MM.1S (cell line): ENCODE measurements at regions not wholly inside any gene's neighbourhood (a gene's known extent, or its start where the extent isn't known, plus 50 kb on each side); places are given as distances from the start of the nearest gene placed in this dataset.

Experiments used
- CTCF ChIP-seq: fragments of 300-600 bp; sonication (generic); IDR thresholded peaks from 2 replicates; pipeline ENCODE4 v1.5.1; 2016; ENCODE audit warnings: antibody characterized with exemption, low read length, mixed read lengths
- EZH2 ChIP-seq: fragments of 300-600 bp; sonication (generic); optimal IDR thresholded peaks from 2 replicates; pipeline ENCODE3; 2017; ENCODE audit warnings: low read depth, mild to moderate bottlenecking, antibody characterized with exemption, low read length, mixed read lengths
- EZH2phosphoT487 ChIP-seq: fragments of 300-600 bp; sonication (generic); IDR thresholded peaks from 2 replicates; pipeline ENCODE4 v1.6.1; 2018; ENCODE audit warnings: antibody characterized with exemption, low read length

DNA sequence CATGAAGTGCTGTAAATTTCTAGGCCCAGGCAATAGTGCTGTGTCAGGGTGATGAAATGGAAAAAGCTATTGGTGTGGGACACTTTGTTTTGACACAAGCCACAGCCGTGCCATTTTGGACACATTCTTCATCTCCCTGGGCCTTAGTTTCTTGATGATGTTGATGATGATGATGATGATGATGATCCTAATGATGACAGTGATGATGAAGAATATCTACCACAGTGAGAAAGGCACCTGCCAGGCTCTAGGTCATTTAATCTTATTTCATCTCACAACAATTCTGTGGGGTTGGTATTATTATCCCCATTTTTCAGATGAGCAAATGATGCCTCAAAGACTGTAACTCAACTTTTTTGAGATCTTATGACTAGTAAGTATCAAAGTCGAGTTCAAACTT is 102.2 kb upstream of the STC2 start:
- TF ChIP-seq CTCF (no peak), EZH2phosphoT487 (no peak), EZH2 (no peak)
